PC-3 (cell line): ENCODE measurements at regions not wholly inside any gene's neighbourhood (a gene's known extent, or its start where the extent isn't known, plus 50 kb on each side); places are given as distances from the start of the nearest gene placed in this dataset.

Source experiments
- EZH2 ChIP-seq: fragments of 300-600 bp; sonication (generic); IDR thresholded peaks from one replicate; pipeline ENCODE4 v1.6.1; 2017; ENCODE audit warnings: antibody characterized with exemption, mild to moderate bottlenecking, low read length; ENCODE audit not compliant: unreplicated experiment
- EZH2phosphoT487 ChIP-seq: fragments of 300-600 bp; sonication (generic); IDR thresholded peaks from 2 replicates; pipeline ENCODE4 v1.6.1; 2018; ENCODE audit warnings: mild to moderate bottlenecking, antibody characterized with exemption, low read length, borderline replicate concordance
- TF ChIP-seq, protein P1 (sequence below): fragments of 300-600 bp; sonication (generic); conservative IDR thresholded peaks from 2 replicates; pipeline ENCODE4 v1.5.1; 2017; ENCODE audit warnings: antibody characterized with exemption, low read depth, mild to moderate bottlenecking, low read length

DNA sequence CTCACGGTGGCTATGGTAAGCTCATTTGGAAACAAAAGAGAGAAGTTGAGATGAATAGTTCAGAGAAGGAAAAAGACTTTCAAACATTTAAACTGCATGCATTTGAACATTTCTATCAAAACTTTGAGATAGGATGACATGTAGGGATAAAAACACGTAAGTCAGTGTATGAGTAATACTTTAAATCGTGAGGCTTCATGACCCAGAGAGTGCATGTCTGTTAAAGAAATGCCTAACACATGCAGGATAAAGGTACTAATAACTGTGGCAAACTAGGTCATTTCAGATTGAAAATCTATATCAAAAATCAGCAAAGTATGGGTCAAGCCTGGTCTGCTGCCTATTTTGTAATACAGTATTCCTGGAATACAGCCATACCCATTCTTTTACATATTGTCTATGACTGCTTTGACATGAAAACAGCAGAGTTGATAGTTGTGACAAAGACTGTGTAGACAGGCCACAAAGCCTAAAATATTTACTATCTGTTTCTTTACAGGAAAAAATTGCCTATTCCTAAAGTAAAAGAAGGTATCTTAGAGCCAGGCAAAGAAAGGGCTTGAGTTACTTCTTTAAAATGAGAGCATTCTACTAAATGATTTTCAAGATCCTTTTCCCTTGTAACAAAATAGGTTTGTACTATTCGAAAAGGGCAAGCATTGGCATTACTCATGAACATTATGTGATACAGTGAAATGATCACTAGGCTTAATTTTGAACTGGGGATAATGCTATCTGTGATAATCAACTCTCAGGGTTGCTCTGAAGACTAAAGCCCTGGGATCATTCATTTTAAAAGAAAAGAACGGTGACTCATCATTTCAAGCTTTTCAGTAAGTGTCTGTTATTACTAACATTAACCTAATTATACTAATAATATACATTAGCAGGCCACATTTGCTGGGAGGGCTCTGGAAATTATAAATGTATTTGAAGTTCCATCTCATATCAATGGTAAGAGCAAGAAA, 185.9 kb downstream of the CRPPA start:
- TF ChIP-seq, protein P1, sequence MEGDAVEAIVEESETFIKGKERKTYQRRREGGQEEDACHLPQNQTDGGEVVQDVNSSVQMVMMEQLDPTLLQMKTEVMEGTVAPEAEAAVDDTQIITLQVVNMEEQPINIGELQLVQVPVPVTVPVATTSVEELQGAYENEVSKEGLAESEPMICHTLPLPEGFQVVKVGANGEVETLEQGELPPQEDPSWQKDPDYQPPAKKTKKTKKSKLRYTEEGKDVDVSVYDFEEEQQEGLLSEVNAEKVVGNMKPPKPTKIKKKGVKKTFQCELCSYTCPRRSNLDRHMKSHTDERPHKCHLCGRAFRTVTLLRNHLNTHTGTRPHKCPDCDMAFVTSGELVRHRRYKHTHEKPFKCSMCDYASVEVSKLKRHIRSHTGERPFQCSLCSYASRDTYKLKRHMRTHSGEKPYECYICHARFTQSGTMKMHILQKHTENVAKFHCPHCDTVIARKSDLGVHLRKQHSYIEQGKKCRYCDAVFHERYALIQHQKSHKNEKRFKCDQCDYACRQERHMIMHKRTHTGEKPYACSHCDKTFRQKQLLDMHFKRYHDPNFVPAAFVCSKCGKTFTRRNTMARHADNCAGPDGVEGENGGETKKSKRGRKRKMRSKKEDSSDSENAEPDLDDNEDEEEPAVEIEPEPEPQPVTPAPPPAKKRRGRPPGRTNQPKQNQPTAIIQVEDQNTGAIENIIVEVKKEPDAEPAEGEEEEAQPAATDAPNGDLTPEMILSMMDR = no peak
- TF ChIP-seq EZH2 (no peak), EZH2phosphoT487 (no peak)
